MM.1S (cell line): ENCODE measurements at regions not wholly inside any gene's neighbourhood (a gene's known extent, or its start where the extent isn't known, plus 50 kb on each side); places are given as distances from the start of the nearest gene placed in this dataset.

Source experiments
- CTCF ChIP-seq: fragments of 300-600 bp; sonication (generic); IDR thresholded peaks from 2 replicates; pipeline ENCODE4 v1.5.1; 2016; ENCODE audit warnings: antibody characterized with exemption, low read length, mixed read lengths
- EZH2 ChIP-seq: fragments of 300-600 bp; sonication (generic); optimal IDR thresholded peaks from 2 replicates; pipeline ENCODE3; 2017; ENCODE audit warnings: low read depth, mild to moderate bottlenecking, antibody characterized with exemption, low read length, mixed read lengths
- EZH2phosphoT487 ChIP-seq: fragments of 300-600 bp; sonication (generic); IDR thresholded peaks from 2 replicates; pipeline ENCODE4 v1.6.1; 2018; ENCODE audit warnings: antibody characterized with exemption, low read length

GRCh38 chr15:89393056-89393455 lies 58.4 kb upstream of the POLG start:
- no peak for TF ChIP-seq CTCF
- no peak for TF ChIP-seq EZH2
- TF ChIP-seq EZH2phosphoT487, result no peak
